G401 (cell line): ENCODE measurements at regions not wholly inside any gene's neighbourhood (a gene's known extent, or its start where the extent isn't known, plus 50 kb on each side); places are given as distances from the start of the nearest gene placed in this dataset.
"Not testable (repeated sequence)": the region's sequence is repeated elsewhere in the genome, so short reads cannot be mapped to it uniquely, and the experiment has no call there.

ENCODE experiments used
- DNase-seq: peaks from one replicate; pipeline ENCODE4 v3.0.0-alpha.2; 2015; ENCODE audit warnings: low spot score
- in situ Hi-C: cut with HindIII; loops from 2 replicates; pipeline ENCODE4 v1.10.0; 2016; ENCODE audit warnings: low sequenced_read_pairs, mixed read lengths

DNA sequence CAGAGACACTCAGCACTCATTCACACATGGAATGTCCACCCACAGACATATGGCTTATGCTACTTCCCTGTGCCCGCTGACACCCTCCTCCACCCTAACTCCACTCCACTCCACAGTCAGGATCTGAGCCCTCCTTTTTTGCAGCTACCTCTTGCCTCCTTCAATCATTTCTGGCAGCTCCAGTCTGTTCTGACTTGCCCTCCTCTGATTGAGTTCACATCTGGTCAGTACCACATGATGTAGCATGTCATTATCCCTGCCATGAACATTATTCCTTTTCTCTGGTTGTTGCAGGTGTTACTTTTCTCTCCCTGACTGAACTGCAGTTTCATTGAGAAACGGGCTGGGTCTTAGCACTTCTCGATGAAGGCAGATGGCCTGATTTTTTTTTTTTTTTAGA is 130.1 kb upstream of the EGR2 start:
- in situ Hi-C loops, result no loop called here
- DNase-seq, result no peak

DNA sequence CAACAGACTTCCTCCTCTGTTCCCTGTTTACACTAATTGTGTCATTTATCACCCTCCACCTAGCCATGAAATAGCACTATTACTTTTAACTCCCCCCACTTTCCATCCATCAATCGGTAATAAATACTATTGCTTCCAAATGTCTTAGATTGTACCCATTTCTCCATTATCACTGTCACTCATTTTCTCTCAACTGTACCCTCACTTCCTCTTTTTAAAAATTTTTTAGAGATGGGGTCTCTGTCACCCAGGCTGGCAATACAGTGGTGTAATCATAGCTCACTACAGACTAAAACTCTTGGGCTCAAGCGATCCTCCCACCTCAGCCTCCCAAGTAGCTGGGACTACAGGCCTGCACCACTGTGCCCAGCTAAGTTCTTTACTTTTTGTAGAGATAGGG is 123.5 kb upstream of the EGR2 start:
- in situ Hi-C loops, result no loop called here
- DNase-seq, result no peak

DNA sequence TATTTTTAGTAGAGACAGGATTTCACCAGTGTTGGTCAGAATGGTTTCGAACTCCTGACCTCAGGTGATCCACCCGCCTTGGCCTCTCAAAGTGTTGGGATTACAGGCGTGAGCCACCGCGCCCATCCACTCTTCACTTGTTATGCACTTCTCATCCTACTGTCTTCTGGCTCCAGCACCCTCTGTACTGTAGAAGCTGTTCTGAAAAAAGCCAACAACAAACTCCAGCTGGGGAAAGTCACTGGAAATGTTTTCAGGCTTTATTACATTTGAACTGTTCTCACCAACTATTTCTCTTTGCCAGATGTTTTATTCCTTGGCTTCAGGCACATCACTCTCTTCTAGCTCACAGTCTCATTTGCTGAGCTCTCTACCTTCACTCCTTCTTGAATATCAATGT is 122.5 kb upstream of the EGR2 start:
- in situ Hi-C loops, result no loop called here
- DNase-seq, result no peak

DNA sequence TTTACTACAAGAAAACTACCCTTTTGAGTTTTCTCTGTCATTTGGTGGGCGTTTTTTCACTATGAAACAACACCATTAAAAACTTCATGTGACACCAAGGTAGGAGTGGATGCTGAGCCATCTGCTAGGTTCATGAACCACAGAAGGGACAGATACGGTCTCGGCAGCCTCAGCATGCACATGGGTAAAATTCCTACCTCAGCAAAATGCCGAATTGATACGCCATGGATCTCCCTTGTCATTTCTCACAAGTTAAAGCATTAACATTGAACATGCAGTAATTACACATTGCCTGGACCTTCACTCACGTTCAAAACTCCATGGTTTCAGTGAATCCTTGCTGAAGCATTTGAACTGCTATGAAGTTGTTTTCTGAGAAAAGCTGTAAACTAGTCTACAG is 121.5 kb upstream of the EGR2 start:
- in situ Hi-C loops, result no loop called here
- DNase-seq, result no peak

DNA sequence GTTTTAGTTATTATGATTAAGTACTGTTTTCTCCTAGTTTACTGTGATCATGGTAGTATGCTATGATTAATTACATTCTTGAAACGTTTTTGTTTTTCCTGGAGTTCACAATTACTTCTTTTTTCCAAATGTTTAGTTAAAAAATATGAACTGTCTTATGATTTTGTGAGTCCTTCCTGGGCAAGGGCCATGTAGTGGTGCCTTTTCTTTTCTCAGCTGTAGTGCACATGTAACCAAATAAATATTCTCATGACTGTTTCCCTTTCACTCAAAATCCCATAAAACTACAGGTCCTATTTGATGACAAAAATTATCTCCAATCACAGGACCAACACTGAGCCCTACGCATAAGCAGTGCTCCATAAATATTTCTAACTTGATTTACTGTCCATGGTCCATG is 118.9 kb upstream of the EGR2 start:
- DNase-seq, result no peak
- in situ Hi-C loops, result no loop called here

DNA sequence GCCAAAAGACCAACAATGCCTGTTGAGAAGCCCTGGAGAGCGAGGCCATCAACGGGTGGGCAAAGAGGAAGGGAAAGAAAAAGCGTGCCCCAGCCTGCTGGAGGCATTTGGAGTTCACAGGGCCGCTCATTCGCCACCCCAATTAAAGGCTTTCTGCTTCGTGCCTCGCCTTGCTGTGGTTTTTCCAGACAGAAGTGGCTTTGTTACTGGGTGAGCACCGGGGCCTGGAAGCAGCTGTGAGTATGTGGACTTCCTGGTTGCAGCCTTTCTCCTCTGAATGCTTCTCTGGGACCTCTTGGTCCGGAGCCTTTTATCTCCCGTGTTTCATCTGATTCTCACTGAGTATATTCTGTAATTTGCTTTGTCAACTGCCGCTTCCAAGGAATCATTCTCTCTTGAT is 118.1 kb upstream of the EGR2 start:
- in situ Hi-C loops, result no loop called here
- DNase-seq, result no peak

DNA sequence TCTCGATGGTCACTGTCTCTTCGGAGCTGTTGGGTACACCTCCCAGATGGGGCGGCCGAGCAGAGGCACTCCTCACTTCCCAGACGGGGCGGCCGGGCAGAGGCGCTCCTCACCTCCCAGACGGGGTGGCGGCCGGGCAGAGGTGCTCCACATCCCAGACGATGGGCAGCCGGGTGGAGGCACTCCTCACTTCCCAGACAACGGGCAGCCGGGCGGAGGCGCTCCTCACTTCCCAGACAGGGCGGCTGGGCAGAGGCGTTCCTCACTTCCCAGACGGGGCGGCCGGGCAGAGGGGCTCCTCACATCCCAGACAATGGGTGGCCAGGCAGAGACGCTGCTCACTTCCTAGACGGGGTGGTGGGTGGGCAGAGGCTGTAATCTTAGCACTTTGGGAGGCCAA is 112.6 kb upstream of the EGR2 start:
- not testable (repeated sequence) for DNase-seq

DNA sequence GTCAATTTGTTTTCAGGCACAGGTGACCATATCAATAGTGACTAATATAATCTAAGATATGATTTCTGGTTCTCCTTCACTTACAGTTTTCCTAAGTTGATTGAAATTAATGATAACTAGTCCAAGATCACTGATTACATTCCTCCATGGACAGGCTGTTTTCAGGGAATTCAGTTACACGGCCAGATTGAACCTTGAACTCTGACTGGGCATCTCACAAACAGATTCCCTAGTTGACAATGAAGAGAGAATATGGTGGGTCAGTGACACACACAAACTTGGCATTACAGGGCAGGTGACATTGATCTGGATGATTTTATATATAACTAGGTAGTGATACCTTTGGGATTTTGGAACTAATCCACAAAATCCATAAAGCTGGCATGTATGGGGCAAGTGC is 110.2 kb upstream of the EGR2 start:
- in situ Hi-C loops, result no loop called here

More for the DNA sequence above, 112.6 kb upstream of the EGR2 start:
- in situ Hi-C loops, result not testable (repeated sequence)

DNA sequence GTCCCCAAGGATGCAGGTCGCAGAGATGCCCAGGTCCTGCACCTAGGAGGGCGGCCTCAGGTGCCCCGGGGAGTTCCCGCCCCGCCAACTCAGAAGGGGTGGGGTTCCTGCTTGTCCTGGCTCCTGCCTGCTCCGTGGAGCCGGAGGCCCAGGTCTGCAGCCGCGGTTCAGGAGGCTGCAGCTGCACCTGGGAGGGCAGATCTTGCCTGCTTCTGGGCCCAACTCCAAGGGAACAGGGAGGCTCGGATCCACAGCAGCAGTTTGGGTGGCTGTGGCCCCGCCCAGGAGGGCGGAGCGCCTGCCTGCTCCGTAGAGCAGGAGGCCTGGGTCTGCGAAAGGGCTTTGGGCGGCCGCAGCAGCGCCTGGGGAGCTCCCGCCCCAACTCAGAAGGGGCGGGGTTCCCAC is 108.2 kb upstream of the EGR2 start:
- in situ Hi-C loops, result no loop called here
- no peak for DNase-seq

More for the DNA sequence above, 110.2 kb upstream of the EGR2 start:
- no peak for DNase-seq

DNA sequence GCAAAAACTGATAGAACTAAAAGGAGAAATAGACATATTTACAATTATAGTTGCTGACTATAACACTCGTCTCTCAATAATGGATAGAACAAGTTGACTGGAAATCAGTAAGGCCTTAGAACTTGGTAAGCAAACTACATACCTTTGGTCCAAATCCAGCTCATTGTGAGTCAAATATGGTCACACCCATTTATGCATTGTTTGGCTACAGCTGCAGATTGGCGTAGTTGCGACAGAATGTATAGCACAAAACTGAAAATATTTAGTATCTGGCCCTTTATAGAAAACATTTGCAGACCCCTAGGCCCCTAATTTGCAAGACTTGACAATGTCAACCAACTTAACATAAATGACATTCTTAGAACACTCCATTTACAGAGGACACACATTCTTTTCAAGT is 103.6 kb upstream of the EGR2 start:
- in situ Hi-C loops, result no loop called here
- no peak for DNase-seq

DNA sequence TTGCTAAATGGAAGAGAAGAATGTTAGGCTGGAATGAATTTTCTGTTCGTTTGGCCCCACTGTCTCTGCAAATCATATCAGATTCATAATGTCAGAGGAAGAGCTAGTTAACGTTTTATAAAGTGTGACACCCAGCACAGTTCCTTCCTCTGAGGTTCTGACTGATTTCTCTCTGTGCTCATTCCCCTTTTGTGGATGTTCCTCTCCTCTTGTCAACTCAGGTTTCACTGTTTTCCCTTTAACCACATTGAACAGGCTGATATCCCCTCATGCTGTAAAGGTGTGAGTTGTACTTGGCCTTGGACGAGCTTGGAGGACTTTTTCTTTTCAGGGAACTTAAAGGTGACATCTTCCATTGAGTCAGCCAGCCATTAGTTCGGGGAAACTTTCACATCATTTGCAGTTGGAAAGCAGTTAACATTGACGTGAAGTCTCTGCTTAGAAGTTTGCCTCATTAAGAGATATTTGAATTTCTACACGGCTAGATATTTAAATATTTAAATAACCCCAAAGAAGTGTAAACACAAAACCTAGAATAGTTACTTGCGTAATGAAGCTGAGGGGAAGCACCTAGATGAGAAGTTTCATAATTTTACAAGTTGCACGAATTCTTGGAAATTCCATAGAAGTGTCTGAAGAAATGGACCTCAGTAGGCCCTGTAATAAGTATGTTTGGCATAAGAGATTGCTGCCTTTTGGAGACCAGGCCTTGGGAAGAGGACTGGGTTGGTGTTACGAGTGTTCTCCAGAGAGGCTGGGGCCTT is 101.5 kb upstream of the EGR2 start:
- no peak for DNase-seq
- in situ Hi-C loops, result no loop called here

DNA sequence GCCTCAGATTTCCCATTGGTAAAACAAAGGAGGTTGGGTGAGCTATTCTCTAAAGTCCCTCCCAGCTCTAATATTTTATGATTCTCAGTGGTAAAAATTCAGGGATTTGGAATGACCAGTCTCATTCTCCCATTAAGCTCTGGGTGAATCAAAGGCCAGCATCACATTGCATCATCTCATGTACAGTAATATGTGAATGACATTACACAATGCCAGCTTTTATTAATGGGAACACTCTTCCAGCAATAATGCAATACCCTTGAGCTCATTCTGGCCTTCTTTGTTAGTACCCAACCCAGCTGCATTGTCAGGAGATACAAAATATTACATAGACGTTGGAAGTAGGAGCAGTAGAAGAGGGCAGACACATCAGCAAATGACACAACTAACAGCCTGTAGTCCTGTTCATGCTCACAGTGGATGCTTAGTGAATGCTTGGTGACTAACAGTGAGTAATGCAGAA is 100.0 kb upstream of the EGR2 start:
- no peak for DNase-seq

DNA sequence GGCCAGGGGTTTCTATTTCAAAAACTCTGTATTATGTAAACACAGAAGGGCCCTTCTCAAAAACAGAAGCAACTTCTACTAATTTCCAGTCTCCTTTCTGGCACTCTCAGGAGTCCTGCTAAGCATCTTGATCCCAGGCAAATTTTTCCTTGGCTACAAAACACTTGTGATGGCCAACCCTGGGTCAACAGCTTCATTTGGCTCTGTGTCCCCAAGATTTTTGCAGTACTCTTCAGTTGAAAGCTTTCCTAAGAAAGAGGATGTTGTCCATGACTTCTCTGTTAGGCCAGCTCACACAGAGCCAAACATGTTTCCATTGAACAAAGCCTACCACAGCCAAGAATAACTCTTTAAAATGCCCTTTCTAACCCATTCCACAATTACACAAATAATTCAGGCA is 99.0 kb upstream of the EGR2 start:
- no peak for DNase-seq
- in situ Hi-C loops, result no loop called here

More for the DNA sequence above, 100.0 kb upstream of the EGR2 start:
- in situ Hi-C loops, result no loop called here

DNA sequence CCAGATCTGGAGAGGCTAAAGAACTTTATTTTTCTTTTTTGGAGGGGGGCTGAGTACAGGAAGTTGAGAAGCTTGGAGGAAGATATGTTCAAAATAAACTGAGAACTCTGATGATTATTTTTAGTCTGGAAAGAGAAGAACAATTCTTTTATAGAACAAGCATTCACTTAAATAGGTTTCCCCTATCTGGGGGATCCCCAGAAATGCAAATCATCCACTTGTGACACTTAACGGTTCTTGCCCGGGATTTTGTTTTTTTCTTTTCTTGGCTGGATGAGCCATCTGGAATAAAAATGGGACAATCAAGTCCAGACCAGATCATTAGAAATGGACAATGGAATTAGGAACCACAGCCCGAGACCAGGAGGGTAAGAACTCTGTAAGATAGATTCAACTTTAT is 95.9 kb upstream of the EGR2 start:
- in situ Hi-C loops, result no loop called here
- DNase-seq, result no peak

DNA sequence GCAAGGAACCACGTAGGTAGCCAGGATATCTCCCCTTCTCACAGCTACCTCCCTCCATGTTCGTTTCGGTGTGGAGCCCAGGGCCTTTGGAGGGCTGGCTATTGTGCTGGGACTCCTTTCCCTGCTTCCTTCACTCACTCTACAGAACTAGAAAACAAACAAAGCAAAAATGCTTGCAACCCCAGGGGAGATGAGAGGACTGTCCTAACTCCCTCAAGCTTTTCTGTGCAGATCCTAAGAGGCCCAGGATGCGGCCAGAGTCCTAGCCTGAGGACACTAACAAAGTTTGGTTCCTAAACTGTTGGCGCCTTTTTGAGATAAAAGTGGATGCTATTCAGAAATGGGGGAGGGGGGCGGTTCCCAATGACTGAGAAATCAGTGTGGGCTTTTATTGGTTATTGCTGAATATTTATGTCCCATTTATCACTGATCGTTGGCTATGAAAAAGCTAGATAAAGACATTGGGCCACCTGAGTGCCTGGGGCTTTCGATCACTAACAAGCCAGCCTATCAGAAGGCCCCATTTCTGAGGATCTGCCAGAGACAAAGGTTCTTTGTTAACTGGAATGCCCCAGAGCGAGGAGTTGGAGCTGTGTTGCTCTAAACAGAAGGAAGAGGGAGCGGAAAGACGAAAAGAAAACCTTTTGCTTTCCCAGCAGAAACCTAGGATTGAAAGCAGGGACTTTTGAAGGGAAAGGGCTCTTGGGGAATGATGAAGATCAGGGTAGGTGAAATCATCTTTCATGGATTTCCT is 95.2 kb upstream of the EGR2 start:
- no peak for DNase-seq
- in situ Hi-C loops, result no loop called here

DNA sequence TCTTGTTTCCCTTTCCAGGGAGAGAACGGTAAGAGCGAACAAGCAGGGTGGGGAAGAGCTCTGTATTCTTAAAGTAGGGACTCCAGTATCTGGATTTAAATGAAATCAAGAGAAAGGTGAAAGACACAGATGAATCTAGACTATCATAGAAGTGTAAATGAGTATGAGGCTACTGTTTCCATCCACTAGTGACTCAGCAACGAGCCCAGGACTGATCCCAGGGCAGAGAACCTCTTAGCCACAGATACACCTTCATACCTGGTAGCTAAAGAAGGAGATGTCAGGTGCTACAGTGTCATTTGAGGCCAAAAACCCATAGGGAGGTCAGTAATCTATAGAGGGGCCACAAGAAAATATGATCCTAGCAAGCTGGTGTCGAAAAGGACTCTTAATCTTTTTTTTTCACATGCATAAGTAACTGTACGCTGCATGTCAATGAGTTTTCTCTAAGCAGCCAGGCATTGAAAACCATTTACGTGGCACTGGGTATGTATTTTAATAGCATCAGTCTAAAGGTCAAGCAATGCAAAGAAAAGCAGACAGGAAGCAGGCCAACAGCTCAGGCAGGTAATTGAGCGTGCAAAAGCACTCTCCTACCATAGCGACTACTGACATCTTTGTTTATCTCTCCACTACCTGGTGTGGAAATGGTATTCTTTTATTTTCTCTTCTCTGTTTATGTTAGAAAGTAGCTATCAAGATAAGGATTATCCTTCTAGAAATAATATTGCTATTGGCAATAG is 91.5 kb upstream of the EGR2 start:
- DNase-seq, result no peak
- in situ Hi-C loops, result no loop called here

DNA sequence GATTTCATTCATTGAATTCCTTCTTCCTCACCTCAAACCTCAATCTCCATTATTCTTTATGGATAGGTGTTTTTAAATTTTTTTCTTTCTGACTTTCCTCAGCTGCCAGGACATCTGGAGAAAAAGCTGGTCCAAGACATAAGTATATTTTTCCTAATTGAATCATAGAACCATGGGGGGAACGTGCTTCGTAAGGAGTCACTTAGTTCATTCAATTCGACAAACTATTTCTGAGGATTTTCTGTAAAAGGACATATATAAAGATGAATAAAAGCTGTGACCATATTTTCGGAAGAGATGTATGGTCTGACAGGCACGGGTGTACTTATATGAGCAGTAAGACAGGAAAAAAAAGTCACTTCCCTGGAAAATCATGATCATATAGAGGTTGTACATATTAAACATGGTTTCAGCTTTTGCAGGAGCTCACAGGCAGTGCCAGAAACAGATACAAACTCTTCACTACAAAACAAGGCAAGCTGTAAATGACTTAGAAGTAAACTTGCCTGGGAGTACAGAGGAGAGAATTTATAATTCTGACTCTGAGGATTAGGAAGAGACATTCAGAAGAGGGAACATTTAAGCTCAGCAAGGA is 88.2 kb upstream of the EGR2 start:
- in situ Hi-C loops, result no loop called here
- no peak for DNase-seq

DNA sequence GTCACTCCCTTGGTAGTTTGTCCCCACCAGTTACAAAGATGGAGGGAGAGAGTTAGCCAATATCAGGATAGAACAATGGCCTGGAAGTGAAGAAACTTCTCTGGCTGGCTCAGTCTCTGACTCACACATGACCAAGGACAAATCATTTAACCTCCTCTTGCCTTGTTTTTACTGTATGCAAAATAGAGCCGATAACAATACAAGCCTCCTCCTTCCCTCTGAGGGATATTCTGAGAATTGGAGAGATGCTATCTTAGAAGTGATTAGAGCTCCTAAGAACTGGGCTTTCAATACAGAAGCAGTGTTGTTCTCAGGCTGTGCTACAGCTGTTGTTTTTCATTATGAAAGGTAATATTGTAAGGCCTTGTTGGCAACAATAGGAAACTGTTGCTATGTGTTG is 87.7 kb upstream of the EGR2 start:
- no peak for DNase-seq
- in situ Hi-C loops, result no loop called here

DNA sequence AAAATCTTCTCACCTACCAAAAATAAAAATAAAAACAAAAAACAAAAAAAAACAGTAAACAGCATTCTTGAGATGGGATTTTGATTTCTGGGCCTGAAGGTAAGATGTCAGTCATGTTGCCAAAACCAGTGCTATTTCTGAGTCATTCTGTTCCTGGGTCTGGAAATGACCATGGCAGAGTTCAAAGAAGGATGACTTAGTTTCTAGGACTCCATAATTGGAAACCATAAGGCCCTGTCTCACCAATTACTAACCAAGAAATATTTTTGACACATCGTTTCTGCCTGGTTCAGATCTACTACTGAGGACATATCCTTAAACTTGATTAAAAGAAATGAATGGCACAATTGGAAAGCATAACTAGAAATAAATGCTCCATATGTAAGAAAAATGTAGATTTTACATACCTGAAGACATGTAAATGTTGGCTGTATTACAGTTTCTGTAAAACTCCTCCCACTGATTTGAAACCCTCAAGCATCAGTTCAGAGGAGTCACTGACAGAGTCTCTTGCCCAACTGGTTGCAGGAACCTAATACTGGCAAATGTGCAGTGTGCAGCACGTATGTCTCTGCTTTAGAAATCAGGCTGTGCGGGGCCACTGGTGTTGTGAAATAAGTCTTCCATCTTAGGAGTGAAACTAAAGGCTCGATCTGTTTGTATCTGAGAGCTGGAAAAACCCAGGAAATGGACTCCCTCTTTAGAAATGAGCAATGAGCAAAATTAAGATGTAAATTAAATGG is 84.8 kb upstream of the EGR2 start:
- DNase-seq, result no peak
- in situ Hi-C loops, result no loop called here
